DMS79 treated with DMSO at 0.1 percent for 48 hours (cell line): ENCODE measurements at regions not wholly inside any gene's neighbourhood (a gene's known extent, or its start where the extent isn't known, plus 50 kb on each side); places are given as distances from the start of the nearest gene placed in this dataset.

Experiments
- DNase-seq: peaks from one replicate; lab custom pipeline; 2025; lab: John Stamatoyannopoulos, UW

- DNase-seq: no peak
These were observed 71.6 kb upstream of the ASTN2 start for GRCh38 chr9:117486426-117486825.

- no peak for DNase-seq
These were observed 70.3 kb upstream of the ASTN2 start for GRCh38 chr9:117485176-117485575.

DNA sequence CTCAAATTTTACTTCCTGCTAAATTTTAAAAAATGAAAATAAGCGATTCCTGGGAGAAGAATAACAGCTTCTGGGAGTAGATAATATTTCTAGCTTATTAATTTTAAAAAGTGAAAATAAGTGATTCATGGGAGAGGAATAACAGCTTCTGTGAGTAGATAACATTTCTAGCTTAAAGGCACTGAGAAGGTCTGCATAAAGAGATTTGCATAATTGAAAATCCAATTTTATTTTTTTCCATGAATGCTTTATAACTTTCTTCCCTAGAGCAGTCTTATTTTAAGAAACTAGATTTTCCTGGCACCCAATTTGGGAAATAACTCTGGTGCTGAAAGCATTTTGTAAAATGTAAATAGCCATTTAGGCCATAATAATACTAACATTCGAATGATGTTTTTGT lies 65.9 kb upstream of the ASTN2 start:
- DNase-seq: no peak

- DNase-seq: no peak
These were observed 65.4 kb upstream of the ASTN2 start for GRCh38 chr9:117480253-117480652.

DNA sequence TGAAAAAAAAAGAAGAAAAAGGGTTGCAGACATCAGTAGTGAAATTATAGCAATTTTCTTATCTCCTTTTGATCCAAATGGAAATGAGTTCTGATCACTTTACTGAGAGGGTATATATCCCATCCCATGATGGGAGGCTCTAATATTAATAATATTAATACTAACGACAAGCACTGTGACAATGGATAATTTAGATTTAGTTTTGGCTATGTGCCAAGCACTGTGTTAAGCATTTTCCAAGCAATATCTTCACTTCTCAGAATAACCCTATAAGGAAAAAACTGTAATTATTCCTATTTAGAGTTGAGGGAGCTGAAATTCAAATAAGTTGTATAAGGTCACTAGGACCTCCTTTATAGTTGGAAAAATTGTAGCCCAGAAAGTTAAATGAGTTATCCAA lies 58.4 kb upstream of the ASTN2 start:
- DNase-seq: no peak

- no peak for DNase-seq
These were observed 56.0 kb upstream of the ASTN2 start for GRCh38 chr9:117470902-117471301.

GRCh38 chr9:117470455-117470854 lies 55.6 kb upstream of the ASTN2 start:
- no peak for DNase-seq

GRCh38 chr9:117466111-117466510 lies 51.3 kb upstream of the ASTN2 start:
- no peak for DNase-seq

DNA sequence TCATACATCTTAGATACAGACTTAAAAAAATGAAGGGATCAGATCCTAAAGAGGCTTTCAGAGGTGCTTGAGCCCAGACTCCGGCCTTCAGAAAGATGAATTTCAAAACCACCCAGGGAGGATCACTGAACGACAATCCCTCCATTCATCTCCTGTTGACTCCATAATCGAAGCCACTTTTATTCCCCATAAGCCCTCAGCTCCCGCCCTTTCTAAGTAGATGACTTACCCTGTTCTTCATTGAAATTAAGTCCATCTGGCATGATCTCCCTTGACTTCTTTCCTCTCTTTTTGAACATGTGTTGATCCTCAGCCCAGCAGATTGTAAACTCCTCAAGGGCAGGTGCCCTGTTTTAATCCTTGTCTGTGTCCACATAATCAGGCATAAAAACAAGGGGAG lies 50.8 kb upstream of the ASTN2 start:
- DNase-seq: no peak

GRCh38 chr9:117464941-117465616 lies 50.2 kb upstream of the ASTN2 start:
- DNase-seq: no peak
